H9 (cell line): ENCODE measurements at regions not wholly inside any gene's neighbourhood (a gene's known extent, or its start where the extent isn't known, plus 50 kb on each side); places are given as distances from the start of the nearest gene placed in this dataset.

Experiments used
- DNase-seq: peaks from one replicate; pipeline ENCODE4 v3.0.0-alpha.2; 2017
- H2AFZ ChIP-seq: one replicate; pipeline ENCODE4 v1.6.1; 2013; ENCODE audit warnings: mild to moderate bottlenecking, low read length, control low read depth, moderate library complexity
- H2AK5ac ChIP-seq: 2 replicates; pipeline ENCODE4 v1.6.1; 2013; ENCODE audit warnings: low read length, control low read depth, mixed read lengths; ENCODE audit not compliant: insufficient read length
- H2BK120ac ChIP-seq: one replicate; pipeline ENCODE4 v1.6.1; 2013; ENCODE audit warnings: low read depth, mild to moderate bottlenecking, low read length, control low read depth, inconsistent platforms; ENCODE audit not compliant: poor library complexity, severe bottlenecking
- H2BK12ac ChIP-seq: 2 replicates; pipeline ENCODE4 v1.6.1; 2013; ENCODE audit warnings: low read length, control low read depth, mixed read lengths, low read depth; ENCODE audit not compliant: insufficient read length
- H2BK15ac ChIP-seq: 2 replicates; pipeline ENCODE4 v1.6.1; 2013; ENCODE audit warnings: low read depth, low read length, control low read depth
- H2BK20ac ChIP-seq: one replicate; pipeline ENCODE4 v1.6.1; 2013; ENCODE audit warnings: low read depth, mild to moderate bottlenecking, low read length, control low read depth, inconsistent platforms; ENCODE audit not compliant: poor library complexity, severe bottlenecking
- H2BK5ac ChIP-seq: 2 replicates; pipeline ENCODE4 v1.6.1; 2013; ENCODE audit warnings: low read length, control low read depth, mixed read lengths; ENCODE audit not compliant: insufficient read length
- H3K14ac ChIP-seq: 2 replicates; pipeline ENCODE4 v1.6.1; 2013; ENCODE audit warnings: low read length, control low read depth; ENCODE audit not compliant: insufficient read depth
- H3K18ac ChIP-seq: 2 replicates; pipeline ENCODE4 v1.6.1; 2013; ENCODE audit warnings: low read depth, mild to moderate bottlenecking, mixed read lengths, low read length, control low read depth; ENCODE audit not compliant: insufficient read length
- H3K23ac ChIP-seq: 2 replicates; pipeline ENCODE4 v1.6.1; 2013; ENCODE audit warnings: low read length, control low read depth, mixed read lengths, low read depth; ENCODE audit not compliant: insufficient read length
- H3K23me2 ChIP-seq: 2 replicates; pipeline ENCODE4 v1.6.1; 2013; ENCODE audit warnings: low read depth, mild to moderate bottlenecking, mixed read lengths, low read length, control low read depth; ENCODE audit not compliant: insufficient read length, poor library complexity, severe bottlenecking
- H3K27ac ChIP-seq: 2 replicates; pipeline ENCODE4 v1.5.1; 2013; ENCODE audit warnings: low read length, control low read depth, mixed read lengths, low read depth; ENCODE audit not compliant: insufficient read length
- H3K27me3 ChIP-seq: 2 replicates; pipeline ENCODE4 v1.6.1; 2013; ENCODE audit warnings: low read length, control low read depth, inconsistent platforms; ENCODE audit not compliant: insufficient read depth
- H3K4ac ChIP-seq: 2 replicates; pipeline ENCODE4 v1.6.1; 2013; ENCODE audit warnings: low read depth, mild to moderate bottlenecking, control low read depth, inconsistent platforms, low read length, moderate library complexity
- H3K4me1 ChIP-seq: 2 replicates; pipeline ENCODE4 v1.6.1; 2013; ENCODE audit warnings: low read length, control low read depth, inconsistent platforms; ENCODE audit not compliant: insufficient read depth
- H3K4me2 ChIP-seq: 2 replicates; pipeline ENCODE4 v1.6.1; 2013; ENCODE audit warnings: low read length, control low read depth, mixed read lengths; ENCODE audit not compliant: insufficient read length, insufficient read depth
- H3K56ac ChIP-seq: 2 replicates; pipeline ENCODE4 v1.6.1; 2013; ENCODE audit warnings: low read depth, mild to moderate bottlenecking, mixed read lengths, low read length, control low read depth; ENCODE audit not compliant: insufficient read length
- H3K79me1 ChIP-seq: 2 replicates; pipeline ENCODE4 v1.6.1; 2013; ENCODE audit warnings: low read depth, mild to moderate bottlenecking, moderate library complexity, low read length, control low read depth, inconsistent platforms; ENCODE audit not compliant: insufficient read depth, poor library complexity, severe bottlenecking
- H3K79me2 ChIP-seq: 2 replicates; pipeline ENCODE4 v1.6.1; 2013; ENCODE audit warnings: low read length, control low read depth, inconsistent platforms; ENCODE audit not compliant: insufficient read depth
- H3K9ac ChIP-seq: 2 replicates; pipeline ENCODE4 v1.6.1; 2013; ENCODE audit warnings: low read length, control low read depth, mixed read lengths; ENCODE audit not compliant: insufficient read length; ENCODE audit errors: extremely low read depth
- H3K9me3 ChIP-seq: one replicate; pipeline ENCODE4 v1.6.1; 2013; ENCODE audit warnings: low read depth, low read length, inconsistent platforms; ENCODE audit not compliant: control insufficient read depth
- H3T11ph ChIP-seq: one replicate; pipeline ENCODE4 v1.6.1; 2013; ENCODE audit warnings: mild to moderate bottlenecking, low read length, control low read depth, inconsistent platforms
- H4K20me1 ChIP-seq: one replicate; pipeline ENCODE4 v1.6.1; 2013; ENCODE audit not compliant: control insufficient read depth, insufficient read length, insufficient read depth
- H4K5ac ChIP-seq: 2 replicates; pipeline ENCODE4 v1.6.1; 2013; ENCODE audit warnings: low read depth, mild to moderate bottlenecking, mixed read lengths, low read length, control low read depth; ENCODE audit not compliant: insufficient read length
- H4K8ac ChIP-seq: replicated peaks from 2 replicates; pipeline ENCODE4 v1.6.1; 2013; ENCODE audit warnings: low read length, control low read depth, mixed read lengths, low read depth; ENCODE audit not compliant: insufficient read length
- H4K91ac ChIP-seq: 2 replicates; pipeline ENCODE4 v1.6.1; 2013; ENCODE audit warnings: low read depth, mild to moderate bottlenecking, moderate library complexity, mixed read lengths, low read length, control low read depth; ENCODE audit not compliant: insufficient read length
- H3K27ac Mint-ChIP-seq, 3 experiments: 2 replicates in 2 of 3; 3 replicates in 1 of 3; pipeline ENCODE4 v1.8.0; 2020 to 2021; ENCODE audit warnings: mixed read lengths in 3 of 3, mild to moderate bottlenecking in 1 of 3, moderate library complexity in 1 of 3
- H3K27me3 Mint-ChIP-seq: 2 replicates; pipeline ENCODE4 v1.8.0; 2021; ENCODE audit warnings: low read depth, mild to moderate bottlenecking, moderate library complexity, mixed read lengths
- H3K36me3 Mint-ChIP-seq, 3 experiments: 2 replicates in 2 of 3; 3 replicates in 1 of 3; pipeline ENCODE4 v1.8.0; 2020 to 2021; ENCODE audit warnings: low read depth in 3 of 3, mixed read lengths in 3 of 3; ENCODE audit not compliant: insufficient read depth in 1 of 3
- H3K4me1 Mint-ChIP-seq, 2 experiments: 2 replicates each; pipeline ENCODE4 v1.8.0; 2020; ENCODE audit warnings: mixed read lengths in 2 of 2
- H3K4me3 Mint-ChIP-seq, 2 experiments: 2 replicates in 1 of 2; 3 replicates in 1 of 2; pipeline ENCODE4 v1.8.0; 2020 to 2021; ENCODE audit warnings: mild to moderate bottlenecking in 2 of 2, mixed read lengths in 2 of 2, moderate library complexity in 1 of 2
- H3K9me3 Mint-ChIP-seq, 2 experiments: 2 replicates in 1 of 2; 3 replicates in 1 of 2; pipeline ENCODE4 v1.8.0; 2020; ENCODE audit warnings: mild to moderate bottlenecking in 2 of 2, mixed read lengths in 2 of 2, moderate library complexity in 1 of 2
- WGBS: extraction: QIAGEN DNeasy Blood & Tissue Kit; methylation state at CpG from one replicate; pipeline ENCODE4 v1.1.7; 2013; ENCODE audit warnings: missing lambda C conversion rate, low lambda C conversion rate, mixed read lengths; ENCODE audit not compliant: insufficient read length; ENCODE audit errors: extremely low coverage; 5-methylcytosine and 5-hydroxymethylcytosine counted together
- TF ChIP-seq, protein P1 (sequence below): fragments of 200-600 bp; sonication (generic); conservative IDR thresholded peaks from 3 replicates; pipeline ENCODE4 v1.8.0; 2021; ENCODE audit warnings: antibody characterized with exemption, mild to moderate bottlenecking

DNA sequence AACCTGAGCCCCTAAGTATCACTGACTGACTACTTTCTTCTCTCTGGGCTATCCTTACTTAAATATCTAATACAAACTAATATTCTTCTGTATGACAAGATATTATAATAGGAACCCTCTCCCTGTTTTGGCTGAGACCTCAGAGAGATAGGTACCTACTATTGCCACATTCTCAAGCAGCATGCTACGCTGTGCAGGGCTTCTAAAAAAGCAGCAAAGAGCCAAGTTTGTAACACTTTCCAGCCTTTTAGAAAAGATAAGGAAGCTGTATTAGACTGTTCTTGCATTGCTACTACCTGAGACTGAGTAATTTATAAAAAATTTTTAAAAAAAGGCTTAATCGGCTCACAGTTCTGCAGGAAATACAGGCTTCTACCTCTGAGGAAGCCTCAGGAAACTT, 126.8 kb upstream of the ABI3BP start:
- Histone ChIP-seq H4K91ac (no peak overlapping the region), H3K79me2 (no peaks in the 10 kb centered on the region), H2BK12ac (no peak overlapping the region), H3T11ph (no peak overlapping the region), H4K20me1 (no peaks in the 10 kb centered on the region), H4K5ac (no peak overlapping the region), H3K79me1 (no peaks in the 10 kb centered on the region), H3K14ac (no peak overlapping the region), H2BK5ac (no peak overlapping the region), H3K4ac (no peak overlapping the region), H3K27ac (no peak overlapping the region), H3K23ac (no peak overlapping the region), H3K56ac (no peak overlapping the region), H2AFZ (no peak overlapping the region), H2AK5ac (no peak overlapping the region), H2BK20ac (no peak overlapping the region), H3K9ac (no peak overlapping the region), H4K8ac (no peak overlapping the region), H3K23me2 (no peaks in the 10 kb centered on the region), H2BK120ac (no peak overlapping the region), H2BK15ac (no peak overlapping the region), H3K18ac (no peak overlapping the region), H3K27me3 (no peaks in the 10 kb centered on the region), H3K4me2 (no peak overlapping the region), H3K4me1 (no peaks in the 10 kb centered on the region), H3K9me3 (no peaks in the 10 kb centered on the region)
- no peak for DNase-seq
- Mint-ChIP-seq H3K9me3 (no peaks in the 10 kb centered on the region; a peak in 1 of 5 replicates), H3K4me1 (no peaks in the 10 kb centered on the region), H3K27ac (no peak overlapping the region), H3K27me3 (no peaks in the 10 kb centered on the region), H3K4me3 (no peak overlapping the region), H3K36me3 (no peaks in the 10 kb centered on the region)
- WGBS, result no CpG with 5 or more reads among the region's 2 CpGs
- TF ChIP-seq, protein P1, sequence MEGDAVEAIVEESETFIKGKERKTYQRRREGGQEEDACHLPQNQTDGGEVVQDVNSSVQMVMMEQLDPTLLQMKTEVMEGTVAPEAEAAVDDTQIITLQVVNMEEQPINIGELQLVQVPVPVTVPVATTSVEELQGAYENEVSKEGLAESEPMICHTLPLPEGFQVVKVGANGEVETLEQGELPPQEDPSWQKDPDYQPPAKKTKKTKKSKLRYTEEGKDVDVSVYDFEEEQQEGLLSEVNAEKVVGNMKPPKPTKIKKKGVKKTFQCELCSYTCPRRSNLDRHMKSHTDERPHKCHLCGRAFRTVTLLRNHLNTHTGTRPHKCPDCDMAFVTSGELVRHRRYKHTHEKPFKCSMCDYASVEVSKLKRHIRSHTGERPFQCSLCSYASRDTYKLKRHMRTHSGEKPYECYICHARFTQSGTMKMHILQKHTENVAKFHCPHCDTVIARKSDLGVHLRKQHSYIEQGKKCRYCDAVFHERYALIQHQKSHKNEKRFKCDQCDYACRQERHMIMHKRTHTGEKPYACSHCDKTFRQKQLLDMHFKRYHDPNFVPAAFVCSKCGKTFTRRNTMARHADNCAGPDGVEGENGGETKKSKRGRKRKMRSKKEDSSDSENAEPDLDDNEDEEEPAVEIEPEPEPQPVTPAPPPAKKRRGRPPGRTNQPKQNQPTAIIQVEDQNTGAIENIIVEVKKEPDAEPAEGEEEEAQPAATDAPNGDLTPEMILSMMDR, result no peak
